Esophagus muscularis mucosa (tissue), 4 donors: ENCODE measurements at regions not wholly inside any gene's neighbourhood (a gene's known extent, or its start where the extent isn't known, plus 50 kb on each side); places are given as distances from the start of the nearest gene placed in this dataset.

Source experiments
- DNase-seq: peaks from one replicate; pipeline ENCODE4 v3.0.0-alpha.2; 2017; ENCODE audit errors: extremely low spot score
- H3K27ac ChIP-seq, 4 donors: fragments of 200-600 bp; sonication (generic); replicated peaks in 1 of 4; 1 replicate in 3 of 4; 2 replicates in 1 of 4; pipeline ENCODE4 v1.5.1; 2016 to 2019; ENCODE audit warnings: mild to moderate bottlenecking in 1 of 4
- H3K27me3 ChIP-seq, 4 donors: fragments of 200-600 bp; sonication (generic); one replicate each; pipeline versions ENCODE4 v1.5.1 to v1.6.0; 2016 to 2019
- H3K36me3 ChIP-seq, 4 donors: fragments of 200-600 bp; sonication (generic); one replicate each; pipeline ENCODE4 v1.5.1; 2016 to 2019
- H3K4me1 ChIP-seq, 4 donors: fragments of 200-600 bp; sonication (generic); one replicate each; pipeline ENCODE4 v1.5.1; 2016 to 2019
- H3K4me3 ChIP-seq, 4 donors: fragments of 200-600 bp; sonication (generic); 1 replicate in 2 of 4; 2 replicates in 2 of 4; pipeline ENCODE4 v1.5.1; 2016 to 2019; ENCODE audit warnings: mild to moderate bottlenecking in 4 of 4, moderate library complexity in 1 of 4
- H3K9me3 ChIP-seq, 4 donors: fragments of 200-600 bp; sonication (generic); 1 replicate in 3 of 4; 2 replicates in 1 of 4; pipeline ENCODE4 v1.5.1; 2016 to 2019
- EP300 ChIP-seq: sonication (generic); formaldehyde crosslinking; IDR thresholded peaks from one replicate; pipeline ENCODE4 v1.6.1; 2017; ENCODE audit warnings: antibody characterized with exemption
- POLR2A ChIP-seq: fragments of 450-650 bp; IDR thresholded peaks from one replicate; pipeline ENCODE4 v1.6.1; 2017; ENCODE audit warnings: antibody characterized with exemption, moderate library complexity, mild to moderate bottlenecking, low read depth
- POLR2AphosphoS5 ChIP-seq, 2 donors: sonication (generic); formaldehyde crosslinking; IDR thresholded peaks; one replicate each; pipeline ENCODE4 v1.6.1; 2017; ENCODE audit warnings: antibody characterized with exemption in 2 of 2
- WGBS: methylation state at CpG from one replicate; pipeline ENCODE4 v1.1.5; 2018; 5-methylcytosine and 5-hydroxymethylcytosine counted together
- intact Hi-C: fragments of 100-400 bp; cut with DNase I; formaldehyde crosslinking; loops from one replicate; pipeline ENCODE4 v1.15.1; 2023
- TF ChIP-seq, protein P1 (sequence below), 3 experiments: fragments of 200-600 bp in 2 of 3; fragments of 450-650 bp in 1 of 3; sonication (generic) in 2 of 3; IDR thresholded peaks; one replicate each; pipeline ENCODE4 v1.5.1; 2017 to 2019; ENCODE audit warnings: antibody characterized with exemption in 3 of 3, mild to moderate bottlenecking in 2 of 3, moderate library complexity in 1 of 3

DNA sequence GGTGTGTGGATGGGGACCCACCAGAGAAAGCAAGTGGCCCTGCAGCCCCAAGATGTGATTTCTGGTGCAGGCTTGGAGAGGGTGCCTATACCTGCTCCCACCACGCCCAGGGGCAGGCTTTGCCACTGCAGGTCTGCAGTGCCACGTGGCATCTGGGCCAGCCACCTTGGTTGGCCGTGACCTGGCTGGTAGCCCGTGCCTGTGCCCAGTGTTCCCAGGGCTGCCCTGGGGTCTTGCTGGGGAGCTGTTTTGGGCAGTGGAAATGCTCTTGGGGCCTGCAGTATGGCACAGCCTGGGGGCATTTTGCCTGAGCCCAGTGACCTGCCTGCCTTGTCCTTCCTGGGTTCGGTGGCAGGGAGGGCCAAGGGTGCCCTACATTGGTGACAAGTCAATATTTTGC is 203.4 kb downstream of the UBE3A start:
- intact Hi-C loops: no loop called here
- Histone ChIP-seq H3K4me1 (no peaks in the 10 kb centered on the region), H3K4me3 (no peak overlapping the region), H3K27ac (no peak overlapping the region), H3K27me3 (no peaks in the 10 kb centered on the region), H3K9me3 (peaks cover 0 to 45% (median 19%) of the 10 kb centered on the region in 4 donors), H3K36me3 (peaks cover 0 to 5% (median 0%) of the 10 kb centered on the region in 4 donors)
- WGBS: 77% methylated on average over 4 of the region's 5 CpGs
- DNase-seq: no peak
- TF ChIP-seq POLR2A: no peak
- no peak for TF ChIP-seq POLR2AphosphoS5 (IDR thresholded peaks at IDR 0.05)
- TF ChIP-seq EP300: no peak
- TF ChIP-seq, protein P1, sequence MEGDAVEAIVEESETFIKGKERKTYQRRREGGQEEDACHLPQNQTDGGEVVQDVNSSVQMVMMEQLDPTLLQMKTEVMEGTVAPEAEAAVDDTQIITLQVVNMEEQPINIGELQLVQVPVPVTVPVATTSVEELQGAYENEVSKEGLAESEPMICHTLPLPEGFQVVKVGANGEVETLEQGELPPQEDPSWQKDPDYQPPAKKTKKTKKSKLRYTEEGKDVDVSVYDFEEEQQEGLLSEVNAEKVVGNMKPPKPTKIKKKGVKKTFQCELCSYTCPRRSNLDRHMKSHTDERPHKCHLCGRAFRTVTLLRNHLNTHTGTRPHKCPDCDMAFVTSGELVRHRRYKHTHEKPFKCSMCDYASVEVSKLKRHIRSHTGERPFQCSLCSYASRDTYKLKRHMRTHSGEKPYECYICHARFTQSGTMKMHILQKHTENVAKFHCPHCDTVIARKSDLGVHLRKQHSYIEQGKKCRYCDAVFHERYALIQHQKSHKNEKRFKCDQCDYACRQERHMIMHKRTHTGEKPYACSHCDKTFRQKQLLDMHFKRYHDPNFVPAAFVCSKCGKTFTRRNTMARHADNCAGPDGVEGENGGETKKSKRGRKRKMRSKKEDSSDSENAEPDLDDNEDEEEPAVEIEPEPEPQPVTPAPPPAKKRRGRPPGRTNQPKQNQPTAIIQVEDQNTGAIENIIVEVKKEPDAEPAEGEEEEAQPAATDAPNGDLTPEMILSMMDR (IDR thresholded peaks at IDR 0.05): no peak

DNA sequence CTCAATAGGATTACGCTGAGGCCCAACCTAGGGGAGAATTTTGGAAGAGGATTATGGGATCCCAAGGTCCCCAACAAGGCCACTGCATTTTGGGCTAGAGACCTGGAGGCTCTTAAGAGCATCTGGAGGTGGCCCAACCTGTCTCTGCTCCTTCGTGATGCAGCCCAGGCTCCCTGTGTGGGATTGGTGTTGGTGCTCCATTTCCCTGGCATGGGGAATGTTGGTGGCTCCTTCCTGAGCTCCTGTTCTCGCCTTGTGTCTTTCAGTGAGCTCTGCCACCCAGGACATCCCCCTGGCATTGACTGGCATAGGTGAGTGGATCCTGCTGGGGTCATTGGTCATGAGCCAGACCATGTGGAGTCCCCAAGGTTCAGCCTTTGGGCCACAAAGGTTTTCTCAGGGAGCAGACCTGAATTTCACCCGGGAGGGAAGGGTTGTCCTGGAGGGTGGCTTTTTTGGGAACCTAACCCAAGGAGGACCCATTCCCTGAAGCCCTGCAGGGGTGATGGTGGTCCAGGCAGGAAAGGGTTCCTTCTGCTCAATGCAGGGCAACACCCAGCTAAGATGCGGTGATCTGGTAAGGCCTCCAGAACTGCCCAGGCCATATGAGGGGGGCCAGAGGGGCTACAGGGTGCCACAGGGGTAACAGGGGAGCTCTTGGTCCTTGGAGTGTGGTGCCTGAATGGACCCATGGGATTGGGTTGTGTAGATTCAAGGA is 202.5 kb downstream of the UBE3A start:
- Histone ChIP-seq H3K27me3 (no peaks in the 10 kb centered on the region), H3K4me1 (no peaks in the 10 kb centered on the region), H3K36me3 (peaks cover 0 to 5% (median 0%) of the 10 kb centered on the region in 4 donors), H3K9me3 (peaks cover 0 to 49% (median 21%) of the 10 kb centered on the region in 4 donors), H3K27ac (no peak overlapping the region), H3K4me3 (no peak overlapping the region)
- WGBS: 88% methylated on average over 5 of the region's 5 CpGs
- DNase-seq: no peak
- TF ChIP-seq, protein P1 (IDR thresholded peaks at IDR 0.05): no peak
- TF ChIP-seq EP300 (no peak), POLR2AphosphoS5 (IDR thresholded peaks at IDR 0.05) (no peak), POLR2A (no peak)
- intact Hi-C loops: no loop called here

DNA sequence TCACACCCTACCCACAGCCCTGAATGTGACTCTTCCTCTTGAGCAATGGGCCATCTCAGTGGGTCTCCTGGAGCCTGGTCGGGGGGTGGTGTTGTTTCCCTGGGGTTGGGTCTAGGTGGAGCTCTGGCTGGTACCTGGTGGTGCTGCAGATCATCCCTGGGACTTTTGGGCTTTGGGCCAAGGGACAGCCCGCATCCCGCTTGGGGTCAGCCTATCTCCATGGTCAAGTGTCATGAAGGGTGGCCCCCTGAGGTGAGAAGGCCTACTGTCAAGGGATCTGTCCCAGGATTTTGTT is 202.0 kb downstream of the UBE3A start:
- intact Hi-C loops: no loop called here
- no peak overlapping the region for H3K27ac ChIP-seq
- H3K36me3 ChIP-seq: peaks cover 0 to 5% (median 0%) of the 10 kb centered on the region in 4 donors
- H3K4me3 ChIP-seq: no peak overlapping the region
- TF ChIP-seq POLR2AphosphoS5 (IDR thresholded peaks at IDR 0.05) (no peak), POLR2A (no peak), EP300 (no peak)
- TF ChIP-seq, protein P1 (IDR thresholded peaks at IDR 0.05): no peak
- no peaks in the 10 kb centered on the region for H3K27me3 ChIP-seq
- H3K4me1 ChIP-seq: no peaks in the 10 kb centered on the region
- no CpG with 5 or more reads among the region's 3 CpGs for WGBS
- no peak for DNase-seq
- H3K9me3 ChIP-seq: peaks cover 0 to 50% (median 22%) of the 10 kb centered on the region in 4 donors

DNA sequence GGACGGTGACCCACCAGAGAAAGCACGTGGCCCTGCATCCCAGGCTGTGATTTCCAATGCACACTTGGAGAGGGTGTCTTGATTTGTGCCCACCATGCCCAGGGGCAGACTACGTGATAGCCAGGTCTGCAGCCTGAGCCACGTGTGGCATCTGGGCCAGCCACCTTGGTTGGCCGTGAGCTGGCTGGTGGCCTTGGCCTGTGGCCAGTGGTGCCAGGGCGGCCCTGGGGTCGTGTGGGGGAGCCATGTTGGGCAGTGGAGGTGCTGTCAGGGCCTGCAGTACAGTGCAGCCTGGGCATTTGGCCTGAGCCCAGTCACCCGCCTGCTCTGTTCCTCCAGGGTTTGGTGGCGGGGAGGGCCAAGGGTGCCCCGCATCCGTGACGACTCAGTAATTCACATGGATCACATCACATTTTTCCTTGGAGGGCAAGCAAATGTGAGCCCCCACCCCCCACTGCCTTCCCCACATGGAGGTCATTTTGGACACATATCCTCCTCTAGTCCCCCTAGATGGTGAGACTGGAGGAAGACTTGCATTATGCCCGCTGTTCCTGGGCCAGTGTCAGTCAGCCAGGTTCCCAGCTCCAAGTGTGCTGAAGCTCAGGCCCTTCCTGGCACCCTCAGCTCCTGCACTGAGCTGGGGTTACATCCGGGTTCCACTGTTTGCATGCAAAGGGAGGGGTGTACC is 201.4 kb downstream of the UBE3A start:
- intact Hi-C loops: no loop called here
- Histone ChIP-seq H3K4me3 (no peak overlapping the region), H3K36me3 (peaks cover 0 to 3% (median 0%) of the 10 kb centered on the region in 4 donors), H3K9me3 (peaks cover 0 to 49% (median 23%) of the 10 kb centered on the region in 4 donors), H3K4me1 (no peaks in the 10 kb centered on the region), H3K27ac (no peak overlapping the region), H3K27me3 (no peaks in the 10 kb centered on the region)
- no peak for DNase-seq
- TF ChIP-seq POLR2AphosphoS5 (IDR thresholded peaks at IDR 0.05) (no peak), EP300 (no peak), POLR2A (no peak)
- TF ChIP-seq, protein P1 (IDR thresholded peaks at IDR 0.05): no peak
- 90% methylated on average over 8 of the region's 14 CpGs for WGBS
